ENCODE measurements at regions not wholly inside any gene's neighbourhood (a gene's known extent, or its start where the extent isn't known, plus 50 kb on each side); places are given as distances from the start of the nearest gene placed in this dataset.

GRCh38 chr14:34201909-34202637 lies 251.2 kb upstream of the EGLN3 start:
- Histone ChIP-seq H3K27ac (ENCODE audit: low read length) (no peak overlapping the region), H3K27me3 (ENCODE audit: control insufficient read depth in 1 of 2, insufficient read depth in 2 of 2, low read length in 2 of 2) (no peaks in the 10 kb centered on the region), H3K4me1 (ENCODE audit: control insufficient read depth, insufficient read depth, low read length) (no peaks in the 10 kb centered on the region), H3K9ac (ENCODE audit: low read length in 2 of 2) (no peak overlapping the region), H3K4me3 (ENCODE audit: low read length in 2 of 2) (no peak overlapping the region), H3K9me3 (ENCODE audit: control insufficient read depth in 2 of 2, low read length in 2 of 2) (no peaks in the 10 kb centered on the region), H3K36me3 (ENCODE audit: control insufficient read depth in 2 of 2, insufficient read depth in 2 of 2, low read length in 2 of 2) (no peaks in the 10 kb centered on the region)

GRCh38 chr14:34199585-34199984 lies 248.7 kb upstream of the EGLN3 start:
- Histone ChIP-seq H3K27ac (ENCODE audit: low read length) (no peak overlapping the region), H3K36me3 (ENCODE audit: control insufficient read depth in 2 of 2, insufficient read depth in 2 of 2, low read length in 2 of 2) (no peaks in the 10 kb centered on the region), H3K4me3 (ENCODE audit: low read length in 2 of 2) (no peak overlapping the region), H3K27me3 (ENCODE audit: control insufficient read depth in 1 of 2, insufficient read depth in 2 of 2, low read length in 2 of 2) (no peaks in the 10 kb centered on the region), H3K4me1 (ENCODE audit: control insufficient read depth, insufficient read depth, low read length) (no peaks in the 10 kb centered on the region), H3K9me3 (ENCODE audit: control insufficient read depth in 2 of 2, low read length in 2 of 2) (no peaks in the 10 kb centered on the region), H3K9ac (ENCODE audit: low read length in 2 of 2) (no peak overlapping the region)

GRCh38 chr14:34198096-34198495 lies 247.2 kb upstream of the EGLN3 start:
- Histone ChIP-seq H3K9ac (ENCODE audit: low read length in 2 of 2) (no peak overlapping the region), H3K36me3 (ENCODE audit: control insufficient read depth in 2 of 2, insufficient read depth in 2 of 2, low read length in 2 of 2) (no peaks in the 10 kb centered on the region), H3K27ac (ENCODE audit: low read length) (no peak overlapping the region), H3K4me3 (ENCODE audit: low read length in 2 of 2) (no peak overlapping the region), H3K4me1 (ENCODE audit: control insufficient read depth, insufficient read depth, low read length) (no peaks in the 10 kb centered on the region), H3K9me3 (ENCODE audit: control insufficient read depth in 2 of 2, low read length in 2 of 2) (no peaks in the 10 kb centered on the region), H3K27me3 (ENCODE audit: control insufficient read depth in 1 of 2, insufficient read depth in 2 of 2, low read length in 2 of 2) (no peaks in the 10 kb centered on the region)

- no peaks in the 10 kb centered on the region for H3K4me1 ChIP-seq (ENCODE audit: control insufficient read depth, insufficient read depth, low read length)
- H3K9me3 ChIP-seq (ENCODE audit: control insufficient read depth in 2 of 2, low read length in 2 of 2) = no peaks in the 10 kb centered on the region
- no peak overlapping the region for H3K9ac ChIP-seq (ENCODE audit: low read length in 2 of 2)
- H3K4me3 ChIP-seq (ENCODE audit: low read length in 2 of 2) = no peak overlapping the region
- no peaks in the 10 kb centered on the region for H3K36me3 ChIP-seq (ENCODE audit: control insufficient read depth in 2 of 2, insufficient read depth in 2 of 2, low read length in 2 of 2)
- H3K27me3 ChIP-seq (ENCODE audit: control insufficient read depth in 1 of 2, insufficient read depth in 2 of 2, low read length in 2 of 2) = no peaks in the 10 kb centered on the region
- no peak overlapping the region for H3K27ac ChIP-seq (ENCODE audit: low read length)
Observed at GRCh38 chr14:34195964-34196363, 245.1 kb upstream of the EGLN3 start.

- Histone ChIP-seq H3K36me3 (ENCODE audit: control insufficient read depth in 2 of 2, insufficient read depth in 2 of 2, low read length in 2 of 2) (no peaks in the 10 kb centered on the region), H3K9me3 (ENCODE audit: control insufficient read depth in 2 of 2, low read length in 2 of 2) (no peaks in the 10 kb centered on the region), H3K4me3 (ENCODE audit: low read length in 2 of 2) (no peak overlapping the region), H3K9ac (ENCODE audit: low read length in 2 of 2) (no peak overlapping the region), H3K4me1 (ENCODE audit: control insufficient read depth, insufficient read depth, low read length) (no peaks in the 10 kb centered on the region), H3K27me3 (ENCODE audit: control insufficient read depth in 1 of 2, insufficient read depth in 2 of 2, low read length in 2 of 2) (no peaks in the 10 kb centered on the region), H3K27ac (ENCODE audit: low read length) (no peak overlapping the region)
Observed at GRCh38 chr14:34190717-34191116, 239.8 kb upstream of the EGLN3 start.

GRCh38 chr14:34189866-34190265 lies 239.0 kb upstream of the EGLN3 start:
- no peaks in the 10 kb centered on the region for H3K36me3 ChIP-seq (ENCODE audit: control insufficient read depth in 2 of 2, insufficient read depth in 2 of 2, low read length in 2 of 2)
- no peak overlapping the region for H3K9ac ChIP-seq (ENCODE audit: low read length in 2 of 2)
- H3K9me3 ChIP-seq (ENCODE audit: control insufficient read depth in 2 of 2, low read length in 2 of 2) = no peaks in the 10 kb centered on the region
- H3K27me3 ChIP-seq (ENCODE audit: control insufficient read depth in 1 of 2, insufficient read depth in 2 of 2, low read length in 2 of 2) = no peaks in the 10 kb centered on the region
- no peak overlapping the region for H3K4me3 ChIP-seq (ENCODE audit: low read length in 2 of 2)
- no peak overlapping the region for H3K27ac ChIP-seq (ENCODE audit: low read length)
- H3K4me1 ChIP-seq (ENCODE audit: control insufficient read depth, insufficient read depth, low read length) = no peaks in the 10 kb centered on the region

- no peaks in the 10 kb centered on the region for H3K27me3 ChIP-seq (ENCODE audit: control insufficient read depth in 1 of 2, insufficient read depth in 2 of 2, low read length in 2 of 2)
- no peaks in the 10 kb centered on the region for H3K9me3 ChIP-seq (ENCODE audit: control insufficient read depth in 2 of 2, low read length in 2 of 2)
- no peaks in the 10 kb centered on the region for H3K36me3 ChIP-seq (ENCODE audit: control insufficient read depth in 2 of 2, insufficient read depth in 2 of 2, low read length in 2 of 2)
- no peak overlapping the region for H3K4me3 ChIP-seq (ENCODE audit: low read length in 2 of 2)
- H3K4me1 ChIP-seq (ENCODE audit: control insufficient read depth, insufficient read depth, low read length) = no peaks in the 10 kb centered on the region
- H3K27ac ChIP-seq (ENCODE audit: low read length) = no peak overlapping the region
- H3K9ac ChIP-seq (ENCODE audit: low read length in 2 of 2) = no peak overlapping the region
Observed at GRCh38 chr14:34187519-34188044, 236.7 kb upstream of the EGLN3 start.

GRCh38 chr14:34187061-34187460 lies 236.2 kb upstream of the EGLN3 start:
- Histone ChIP-seq H3K27me3 (ENCODE audit: control insufficient read depth in 1 of 2, insufficient read depth in 2 of 2, low read length in 2 of 2) (no peaks in the 10 kb centered on the region), H3K9ac (ENCODE audit: low read length in 2 of 2) (no peak overlapping the region), H3K27ac (ENCODE audit: low read length) (no peak overlapping the region), H3K36me3 (ENCODE audit: control insufficient read depth in 2 of 2, insufficient read depth in 2 of 2, low read length in 2 of 2) (no peaks in the 10 kb centered on the region), H3K4me1 (ENCODE audit: control insufficient read depth, insufficient read depth, low read length) (no peaks in the 10 kb centered on the region), H3K4me3 (ENCODE audit: low read length in 2 of 2) (no peak overlapping the region), H3K9me3 (ENCODE audit: control insufficient read depth in 2 of 2, low read length in 2 of 2) (no peaks in the 10 kb centered on the region)

GRCh38 chr14:34184126-34184525 lies 233.3 kb upstream of the EGLN3 start:
- Histone ChIP-seq H3K4me3 (ENCODE audit: low read length in 2 of 2) (no peak overlapping the region), H3K9me3 (ENCODE audit: control insufficient read depth in 2 of 2, low read length in 2 of 2) (no peaks in the 10 kb centered on the region), H3K27ac (ENCODE audit: low read length) (no peak overlapping the region), H3K4me1 (ENCODE audit: control insufficient read depth, insufficient read depth, low read length) (no peaks in the 10 kb centered on the region), H3K9ac (ENCODE audit: low read length in 2 of 2) (no peak overlapping the region), H3K36me3 (ENCODE audit: control insufficient read depth in 2 of 2, insufficient read depth in 2 of 2, low read length in 2 of 2) (no peaks in the 10 kb centered on the region), H3K27me3 (ENCODE audit: control insufficient read depth in 1 of 2, insufficient read depth in 2 of 2, low read length in 2 of 2) (no peaks in the 10 kb centered on the region)

- no peak overlapping the region for H3K9ac ChIP-seq (ENCODE audit: low read length in 2 of 2)
- H3K27me3 ChIP-seq (ENCODE audit: control insufficient read depth in 1 of 2, insufficient read depth in 2 of 2, low read length in 2 of 2) = no peaks in the 10 kb centered on the region
- no peaks in the 10 kb centered on the region for H3K36me3 ChIP-seq (ENCODE audit: control insufficient read depth in 2 of 2, insufficient read depth in 2 of 2, low read length in 2 of 2)
- no peak overlapping the region for H3K4me3 ChIP-seq (ENCODE audit: low read length in 2 of 2)
- no peaks in the 10 kb centered on the region for H3K4me1 ChIP-seq (ENCODE audit: control insufficient read depth, insufficient read depth, low read length)
- H3K27ac ChIP-seq (ENCODE audit: low read length) = no peak overlapping the region
- H3K9me3 ChIP-seq (ENCODE audit: control insufficient read depth in 2 of 2, low read length in 2 of 2) = no peaks in the 10 kb centered on the region
Observed at GRCh38 chr14:34183478-34183877, 232.6 kb upstream of the EGLN3 start.

GRCh38 chr14:34181338-34181737 lies 230.5 kb upstream of the EGLN3 start:
- no peak overlapping the region for H3K27ac ChIP-seq (ENCODE audit: low read length)

More at GRCh38 chr14:34181338-34181737, 230.5 kb upstream of the EGLN3 start:
- no peak overlapping the region for H3K9ac ChIP-seq (ENCODE audit: low read length in 2 of 2)
- no peaks in the 10 kb centered on the region for H3K9me3 ChIP-seq (ENCODE audit: control insufficient read depth in 2 of 2, low read length in 2 of 2)
- H3K27me3 ChIP-seq (ENCODE audit: control insufficient read depth in 1 of 2, insufficient read depth in 2 of 2, low read length in 2 of 2) = no peaks in the 10 kb centered on the region
- no peaks in the 10 kb centered on the region for H3K4me1 ChIP-seq (ENCODE audit: control insufficient read depth, insufficient read depth, low read length)
- H3K4me3 ChIP-seq (ENCODE audit: low read length in 2 of 2) = no peak overlapping the region
- no peaks in the 10 kb centered on the region for H3K36me3 ChIP-seq (ENCODE audit: control insufficient read depth in 2 of 2, insufficient read depth in 2 of 2, low read length in 2 of 2)

All from stomach smooth muscle (tissue), 2 donors.